ENCODE measurements at regions not wholly inside any gene's neighbourhood (a gene's known extent, or its start where the extent isn't known, plus 50 kb on each side); places are given as distances from the start of the nearest gene placed in this dataset.
A peak's percentile ranks its signal among the peaks of the same experiment; 100 is the strongest.

- no peaks in the 10 kb centered on the region for H3K27me3 ChIP-seq
Measured at GRCh38 chr12:114168061-114168460, 201.9 kb upstream of the RBM19 start.

GRCh38 chr12:114167431-114167830, 201.3 kb upstream of the RBM19 start:
- DNase-seq (ENCODE audit: low read depth in 1 of 2, low spot score in 1 of 2) = peak in 1 of 2 donors; percentile 34
- Histone ChIP-seq H3K4me3 (no peak overlapping the region), H3K9me3 (ENCODE audit: low read depth) (no peaks in the 10 kb centered on the region), H3K36me3 (no peaks in the 10 kb centered on the region), H3K27me3 (no peaks in the 10 kb centered on the region), H3K4me1 (ENCODE audit: low read depth) (peaks cover 14% of the 10 kb centered on the region), H3K27ac (no peak overlapping the region)
- TF ChIP-seq CTCF (IDR thresholded peaks at IDR 0.05; ENCODE audit: low read depth, low read length) = no peak

More at GRCh38 chr12:114168061-114168460, 201.9 kb upstream of the RBM19 start:
- TF ChIP-seq CTCF (IDR thresholded peaks at IDR 0.05; ENCODE audit: low read depth, low read length) = no peak
- Histone ChIP-seq H3K4me1 (ENCODE audit: low read depth) (peaks cover 14% of the 10 kb centered on the region), H3K9me3 (ENCODE audit: low read depth) (no peaks in the 10 kb centered on the region), H3K27ac (no peak overlapping the region), H3K36me3 (no peaks in the 10 kb centered on the region), H3K4me3 (no peak overlapping the region)
- peak in 1 of 2 donors; percentile 52 for DNase-seq (ENCODE audit: low read depth in 1 of 2, low spot score in 1 of 2)

- Histone ChIP-seq H3K9me3 (ENCODE audit: low read depth) (no peaks in the 10 kb centered on the region), H3K4me3 (no peak overlapping the region), H3K27ac (no peak overlapping the region), H3K36me3 (no peaks in the 10 kb centered on the region), H3K4me1 (ENCODE audit: low read depth) (peaks cover 11% of the 10 kb centered on the region), H3K27me3 (no peaks in the 10 kb centered on the region)
- DNase-seq (ENCODE audit: low read depth in 1 of 2, low spot score in 1 of 2) = peak; percentile 79 to 81
- peak; percentile 80 for TF ChIP-seq CTCF (IDR thresholded peaks at IDR 0.05; ENCODE audit: low read depth, low read length)
Measured at GRCh38 chr12:114166362-114166761, 200.2 kb upstream of the RBM19 start.

GRCh38 chr12:114165921-114166320, 199.8 kb upstream of the RBM19 start:
- TF ChIP-seq CTCF (IDR thresholded peaks at IDR 0.05; ENCODE audit: low read depth, low read length) = no peak
- H3K4me3 ChIP-seq = no peak overlapping the region
- no peaks in the 10 kb centered on the region for H3K9me3 ChIP-seq (ENCODE audit: low read depth)
- H3K27ac ChIP-seq = no peak overlapping the region
- peak in 1 of 2 donors; percentile 18 for DNase-seq (ENCODE audit: low read depth in 1 of 2, low spot score in 1 of 2)
- peaks cover 10% of the 10 kb centered on the region for H3K4me1 ChIP-seq (ENCODE audit: low read depth)
- H3K36me3 ChIP-seq = no peaks in the 10 kb centered on the region
- no peaks in the 10 kb centered on the region for H3K27me3 ChIP-seq

- no peak for TF ChIP-seq CTCF (IDR thresholded peaks at IDR 0.05; ENCODE audit: low read depth, low read length)
- Histone ChIP-seq H3K9me3 (ENCODE audit: low read depth) (no peaks in the 10 kb centered on the region), H3K27ac (no peak overlapping the region), H3K36me3 (no peaks in the 10 kb centered on the region), H3K4me1 (ENCODE audit: low read depth) (peaks cover 10% of the 10 kb centered on the region), H3K27me3 (no peaks in the 10 kb centered on the region), H3K4me3 (no peak overlapping the region)
- no peak for DNase-seq (ENCODE audit: low read depth in 1 of 2, low spot score in 1 of 2)
Measured at GRCh38 chr12:114164351-114164750, 198.2 kb upstream of the RBM19 start.

GRCh38 chr12:114163771-114164170, 197.6 kb upstream of the RBM19 start:
- peak in 1 of 2 donors; percentile 51 for DNase-seq (ENCODE audit: low read depth in 1 of 2, low spot score in 1 of 2)
- no peak overlapping the region for H3K4me3 ChIP-seq
- no peak for TF ChIP-seq CTCF (IDR thresholded peaks at IDR 0.05; ENCODE audit: low read depth, low read length)
- H3K27ac ChIP-seq = no peak overlapping the region
- H3K36me3 ChIP-seq = no peaks in the 10 kb centered on the region
- peaks cover 10% of the 10 kb centered on the region for H3K4me1 ChIP-seq (ENCODE audit: low read depth)
- no peaks in the 10 kb centered on the region for H3K27me3 ChIP-seq
- no peaks in the 10 kb centered on the region for H3K9me3 ChIP-seq (ENCODE audit: low read depth)
